ENCODE measurements at regions not wholly inside any gene's neighbourhood (a gene's known extent, or its start where the extent isn't known, plus 50 kb on each side); places are given as distances from the start of the nearest gene placed in this dataset.

DNA sequence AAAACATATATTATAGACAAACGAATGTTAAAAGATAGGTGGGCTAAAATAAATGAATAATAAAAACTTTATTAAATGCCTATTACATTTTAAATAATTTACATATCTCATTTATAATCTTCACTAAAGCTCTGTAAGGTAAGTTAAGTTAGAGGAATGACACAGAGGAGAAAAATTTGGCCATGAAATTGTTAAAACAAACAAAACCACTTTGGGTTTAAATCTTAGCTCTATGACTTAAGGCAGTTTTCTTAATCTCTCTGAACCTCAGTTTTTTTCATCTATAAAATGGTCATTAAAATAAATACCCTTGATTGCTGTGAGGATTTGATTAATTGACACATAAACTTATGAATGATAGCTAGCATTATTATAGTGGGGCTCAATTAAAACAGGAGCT lies 404.8 kb upstream of the ATP11B start:
- Histone ChIP-seq H3K27ac (ENCODE audit: low read depth, low read length, poor library complexity, severe bottlenecking) (no peak overlapping the region), H3K4me1 (ENCODE audit: insufficient read depth, low read length, poor library complexity, severe bottlenecking) (no peaks in the 10 kb centered on the region), H3K9me3 (ENCODE audit: low read depth, low read length, poor library complexity, severe bottlenecking) (no peaks in the 10 kb centered on the region), H3K27me3 (replicated peaks; ENCODE audit: insufficient read depth, low read depth, low read length, poor library complexity) (peaks cover 4% of the 10 kb centered on the region), H3K4me3 (ENCODE audit: low read depth, low read length, poor library complexity, severe bottlenecking) (no peak overlapping the region), H3K36me3 (ENCODE audit: insufficient read depth, low read length, poor library complexity, severe bottlenecking) (no peaks in the 10 kb centered on the region)
- no peak for DNase-seq (ENCODE audit: low spot score)
- CTCF ChIA-PET = no interaction called here
- TF ChIP-seq, protein P1, sequence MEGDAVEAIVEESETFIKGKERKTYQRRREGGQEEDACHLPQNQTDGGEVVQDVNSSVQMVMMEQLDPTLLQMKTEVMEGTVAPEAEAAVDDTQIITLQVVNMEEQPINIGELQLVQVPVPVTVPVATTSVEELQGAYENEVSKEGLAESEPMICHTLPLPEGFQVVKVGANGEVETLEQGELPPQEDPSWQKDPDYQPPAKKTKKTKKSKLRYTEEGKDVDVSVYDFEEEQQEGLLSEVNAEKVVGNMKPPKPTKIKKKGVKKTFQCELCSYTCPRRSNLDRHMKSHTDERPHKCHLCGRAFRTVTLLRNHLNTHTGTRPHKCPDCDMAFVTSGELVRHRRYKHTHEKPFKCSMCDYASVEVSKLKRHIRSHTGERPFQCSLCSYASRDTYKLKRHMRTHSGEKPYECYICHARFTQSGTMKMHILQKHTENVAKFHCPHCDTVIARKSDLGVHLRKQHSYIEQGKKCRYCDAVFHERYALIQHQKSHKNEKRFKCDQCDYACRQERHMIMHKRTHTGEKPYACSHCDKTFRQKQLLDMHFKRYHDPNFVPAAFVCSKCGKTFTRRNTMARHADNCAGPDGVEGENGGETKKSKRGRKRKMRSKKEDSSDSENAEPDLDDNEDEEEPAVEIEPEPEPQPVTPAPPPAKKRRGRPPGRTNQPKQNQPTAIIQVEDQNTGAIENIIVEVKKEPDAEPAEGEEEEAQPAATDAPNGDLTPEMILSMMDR (conservative IDR thresholded peaks at IDR 0.05; ENCODE audit: low read depth, low read length) = no peak
- TF ChIP-seq EZH2 (IDR thresholded peaks at IDR 0.05; ENCODE audit: borderline replicate concordance, low read depth, low read length, poor library complexity, severe bottlenecking) = no peak
- BruUV-seq (replicated peaks) = no TSS peak
- intact Hi-C loops (cut with micrococcal nuclease; ENCODE audit: unreplicated experiment) = no loop called here
- POLR2A ChIA-PET (ENCODE audit: low non-redundant PET) = no interaction called here

DNA sequence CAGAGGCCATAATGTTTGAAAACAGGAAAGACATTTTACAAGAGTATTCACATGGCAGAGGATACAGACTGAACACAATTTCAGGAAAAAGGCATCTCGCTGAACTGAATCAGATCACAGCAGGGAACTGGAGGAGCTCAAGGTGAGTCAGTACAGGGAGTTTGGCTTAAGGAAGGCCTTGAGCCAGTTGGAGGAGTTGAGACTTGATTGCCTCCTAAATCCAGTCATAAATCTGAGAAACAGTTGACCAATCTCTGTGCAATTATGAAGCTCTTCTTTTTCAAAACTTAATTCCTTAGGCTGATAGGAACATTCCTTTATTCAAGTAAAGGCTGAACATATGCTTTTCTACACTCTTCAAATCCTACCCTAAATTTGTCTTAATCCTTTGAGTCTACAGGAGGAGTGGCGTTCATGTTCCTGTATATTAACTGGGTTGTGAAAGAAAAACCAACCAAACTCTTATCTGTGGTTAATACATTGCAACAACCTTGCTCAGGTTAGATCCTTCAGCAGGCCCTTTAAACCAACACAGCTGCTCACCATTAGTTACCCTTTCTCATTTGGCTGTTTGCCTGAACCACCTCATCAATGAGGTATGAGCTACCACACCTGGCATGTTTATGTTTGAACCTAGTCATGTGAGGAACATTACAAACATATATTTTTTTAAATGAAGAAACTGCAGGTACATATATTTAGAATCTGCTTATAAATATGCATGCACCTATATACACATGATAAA lies 404.1 kb upstream of the ATP11B start:
- H3K9me3 ChIP-seq (ENCODE audit: low read depth, low read length, poor library complexity, severe bottlenecking) = no peaks in the 10 kb centered on the region
- H3K27me3 ChIP-seq (replicated peaks; ENCODE audit: insufficient read depth, low read depth, low read length, poor library complexity) = peaks cover 4% of the 10 kb centered on the region
- H3K4me1 ChIP-seq (ENCODE audit: insufficient read depth, low read length, poor library complexity, severe bottlenecking) = no peaks in the 10 kb centered on the region
- ChIA-PET POLR2A (ENCODE audit: low non-redundant PET) (no interaction called here), CTCF (no interaction called here)
- no peak for DNase-seq (ENCODE audit: low spot score)
- no peak overlapping the region for H3K27ac ChIP-seq (ENCODE audit: low read depth, low read length, poor library complexity, severe bottlenecking)
- TF ChIP-seq EZH2 (IDR thresholded peaks at IDR 0.05; ENCODE audit: borderline replicate concordance, low read depth, low read length, poor library complexity, severe bottlenecking) = no peak
- TF ChIP-seq, protein P1 (conservative IDR thresholded peaks at IDR 0.05; ENCODE audit: low read depth, low read length) = no peak
- no peaks in the 10 kb centered on the region for H3K36me3 ChIP-seq (ENCODE audit: insufficient read depth, low read length, poor library complexity, severe bottlenecking)
- H3K4me3 ChIP-seq (ENCODE audit: low read depth, low read length, poor library complexity, severe bottlenecking) = no peak overlapping the region
- BruUV-seq (replicated peaks) = no TSS peak
- intact Hi-C loops (cut with micrococcal nuclease; ENCODE audit: unreplicated experiment) = no loop called here

DNA sequence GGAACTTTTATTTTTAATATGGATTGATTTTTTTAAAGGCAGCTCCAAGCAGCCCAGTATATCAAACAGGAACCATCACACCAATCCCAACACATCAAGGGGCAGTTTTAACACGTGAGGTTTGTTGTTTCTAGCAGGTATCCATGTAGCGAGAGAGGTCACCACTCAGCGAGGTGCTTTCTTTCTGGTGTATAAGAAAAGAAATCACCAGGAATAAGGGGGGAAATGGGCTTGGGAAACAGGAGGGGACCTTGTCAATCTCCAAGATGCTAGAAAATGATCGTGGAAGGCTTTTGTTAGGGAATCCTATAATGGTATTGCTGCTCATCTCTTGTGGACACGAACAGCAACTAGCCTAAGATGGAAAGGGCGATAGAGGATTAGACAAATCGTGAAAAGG lies 402.9 kb upstream of the ATP11B start:
- DNase-seq (ENCODE audit: low spot score) = no peak
- POLR2A ChIA-PET (ENCODE audit: low non-redundant PET) = no interaction called here
- Histone ChIP-seq H3K4me3 (ENCODE audit: low read depth, low read length, poor library complexity, severe bottlenecking) (no peak overlapping the region), H3K9me3 (ENCODE audit: low read depth, low read length, poor library complexity, severe bottlenecking) (no peaks in the 10 kb centered on the region), H3K27me3 (replicated peaks; ENCODE audit: insufficient read depth, low read depth, low read length, poor library complexity) (no peaks in the 10 kb centered on the region), H3K4me1 (ENCODE audit: insufficient read depth, low read length, poor library complexity, severe bottlenecking) (no peaks in the 10 kb centered on the region), H3K36me3 (ENCODE audit: insufficient read depth, low read length, poor library complexity, severe bottlenecking) (no peaks in the 10 kb centered on the region), H3K27ac (ENCODE audit: low read depth, low read length, poor library complexity, severe bottlenecking) (no peak overlapping the region)
- intact Hi-C loops (cut with micrococcal nuclease; ENCODE audit: unreplicated experiment) = no loop called here
- no peak for TF ChIP-seq EZH2 (IDR thresholded peaks at IDR 0.05; ENCODE audit: borderline replicate concordance, low read depth, low read length, poor library complexity, severe bottlenecking)
- TF ChIP-seq, protein P1 (conservative IDR thresholded peaks at IDR 0.05; ENCODE audit: low read depth, low read length) = no peak
- CTCF ChIA-PET = no interaction called here
- no TSS peak for BruUV-seq (replicated peaks)
